ENCODE measurements at regions not wholly inside any gene's neighbourhood (a gene's known extent, or its start where the extent isn't known, plus 50 kb on each side); places are given as distances from the start of the nearest gene placed in this dataset.

DNA sequence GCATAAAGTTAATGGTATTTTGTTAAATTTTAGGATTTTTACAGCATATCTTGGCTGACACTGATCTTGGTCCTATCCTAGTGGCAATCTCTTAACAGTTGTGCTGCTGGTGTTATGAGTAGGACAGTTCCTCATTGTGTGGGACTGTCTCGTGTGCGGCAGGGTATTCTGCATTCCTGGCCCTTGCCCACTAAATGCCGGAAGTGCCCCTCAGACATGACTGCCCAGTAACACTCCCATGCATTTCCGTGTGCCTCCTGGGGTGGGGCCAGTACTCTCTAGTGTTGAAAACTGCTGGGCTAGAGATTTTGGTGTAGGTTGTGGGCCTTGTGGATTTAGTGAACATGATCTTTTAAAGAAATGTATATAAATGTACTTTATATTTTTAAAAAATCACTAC is 227.1 kb upstream of the DMRT1 start:
- Histone ChIP-seq H4K20me1 (ENCODE audit: insufficient read depth) (no peaks in the 10 kb centered on the region), H3K79me2 (ENCODE audit: insufficient read depth, low read depth) (no peaks in the 10 kb centered on the region), H3K27ac (peak overlapping the region; percentile 9; the same call in 1 of the 2 replicates), H3K36me3 (ENCODE audit: insufficient read depth) (no peaks in the 10 kb centered on the region), H3K4me3 (IDR thresholded peaks at IDR 0.05; ENCODE audit: insufficient read depth, low read depth, low read length) (no peak overlapping the region), H3K27me3 (ENCODE audit: insufficient read depth, low read depth) (no peaks in the 10 kb centered on the region), H3K4me2 (peak overlapping the region; percentile 37), H3K4me1 (ENCODE audit: low read depth, poor library complexity, severe bottlenecking) (peaks cover 27% of the 10 kb centered on the region), H2AFZ (ENCODE audit: low read depth) (peak overlapping the region; percentile 33), H3K9ac (no peak overlapping the region)
- no peak for TF ChIP-seq CTCF (conservative IDR thresholded peaks at IDR 0.05; ENCODE audit: low read depth, low read length)

DNA sequence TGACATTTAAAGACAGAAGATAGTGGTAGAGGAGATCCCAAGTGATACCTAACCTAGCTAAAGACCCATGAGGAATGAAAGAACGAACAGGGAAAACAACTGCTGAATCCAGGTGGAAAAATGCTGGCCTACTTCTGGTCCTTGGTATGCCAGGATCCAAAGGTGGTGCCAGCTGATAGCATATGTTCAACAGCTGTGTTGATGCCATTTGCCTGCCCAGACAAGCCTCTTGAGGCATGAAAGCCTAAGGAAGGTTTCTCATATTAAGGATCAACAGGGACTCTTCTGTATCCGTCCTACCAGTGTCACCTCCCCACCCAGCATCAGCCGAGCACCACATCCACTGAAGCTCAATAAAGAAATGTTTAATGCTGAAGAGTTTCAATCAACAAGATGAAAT is 225.7 kb upstream of the DMRT1 start:
- Histone ChIP-seq H3K79me2 (ENCODE audit: insufficient read depth, low read depth) (no peaks in the 10 kb centered on the region), H2AFZ (ENCODE audit: low read depth) (no peak overlapping the region), H3K4me2 (no peak overlapping the region), H4K20me1 (ENCODE audit: insufficient read depth) (no peaks in the 10 kb centered on the region), H3K4me3 (IDR thresholded peaks at IDR 0.05; ENCODE audit: insufficient read depth, low read depth, low read length) (no peak overlapping the region), H3K27me3 (ENCODE audit: insufficient read depth, low read depth) (no peaks in the 10 kb centered on the region), H3K36me3 (ENCODE audit: insufficient read depth) (no peaks in the 10 kb centered on the region), H3K4me1 (ENCODE audit: low read depth, poor library complexity, severe bottlenecking) (peaks cover 32% of the 10 kb centered on the region), H3K27ac (no peak overlapping the region), H3K9ac (no peak overlapping the region)
- no peak for TF ChIP-seq CTCF (conservative IDR thresholded peaks at IDR 0.05; ENCODE audit: low read depth, low read length)

GRCh38 chr9:616694-617093 is 224.8 kb upstream of the DMRT1 start:
- H3K27ac ChIP-seq: no peak overlapping the region
- H3K4me2 ChIP-seq: no peak overlapping the region
- H3K27me3 ChIP-seq (ENCODE audit: insufficient read depth, low read depth): no peaks in the 10 kb centered on the region
- H3K4me1 ChIP-seq (ENCODE audit: low read depth, poor library complexity, severe bottlenecking): peaks cover 40% of the 10 kb centered on the region
- no peak overlapping the region for H2AFZ ChIP-seq (ENCODE audit: low read depth)
- H3K9ac ChIP-seq: no peak overlapping the region
- no peaks in the 10 kb centered on the region for H3K79me2 ChIP-seq (ENCODE audit: insufficient read depth, low read depth)
- H4K20me1 ChIP-seq (ENCODE audit: insufficient read depth): no peaks in the 10 kb centered on the region
- TF ChIP-seq CTCF (conservative IDR thresholded peaks at IDR 0.05; ENCODE audit: low read depth, low read length): no peak
- H3K36me3 ChIP-seq (ENCODE audit: insufficient read depth): no peaks in the 10 kb centered on the region
- H3K4me3 ChIP-seq (IDR thresholded peaks at IDR 0.05; ENCODE audit: insufficient read depth, low read depth, low read length): no peak overlapping the region

DNA sequence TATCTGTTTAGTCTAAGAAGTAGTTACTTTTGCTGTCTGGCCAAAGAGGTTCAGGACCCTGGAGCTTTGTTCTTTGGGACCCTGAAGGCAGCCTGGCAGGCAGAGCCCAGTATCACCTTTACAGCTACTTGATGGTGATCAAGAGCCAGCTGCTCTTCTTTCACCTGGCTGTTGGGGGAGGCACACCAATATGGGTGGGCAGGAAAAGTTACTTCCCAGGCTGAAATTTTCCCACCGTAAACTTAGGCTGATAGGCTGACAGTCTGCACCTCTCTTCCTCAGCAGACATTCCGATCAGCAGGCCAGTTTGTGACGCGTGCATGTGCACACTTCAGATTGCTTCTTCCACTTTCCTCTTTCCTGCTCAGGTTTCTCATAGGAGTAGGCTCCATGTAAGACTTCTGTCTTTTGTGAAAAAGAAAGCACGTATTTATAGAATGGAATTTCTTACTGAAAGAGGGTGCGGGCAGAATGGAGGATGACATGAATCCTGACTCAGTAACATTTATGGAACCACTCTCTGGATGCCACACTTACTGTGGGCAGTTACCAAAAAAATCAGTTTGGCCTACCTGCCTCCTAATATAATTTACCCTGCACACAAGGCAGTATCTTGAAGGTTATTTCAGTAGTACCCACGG is 223.9 kb upstream of the DMRT1 start:
- Histone ChIP-seq H3K9ac (no peak overlapping the region), H3K4me2 (no peak overlapping the region), H3K36me3 (ENCODE audit: insufficient read depth) (no peaks in the 10 kb centered on the region), H3K27ac (no peak overlapping the region), H3K4me3 (IDR thresholded peaks at IDR 0.05; ENCODE audit: insufficient read depth, low read depth, low read length) (no peak overlapping the region), H3K4me1 (ENCODE audit: low read depth, poor library complexity, severe bottlenecking) (peaks cover 37% of the 10 kb centered on the region), H2AFZ (ENCODE audit: low read depth) (no peak overlapping the region), H4K20me1 (ENCODE audit: insufficient read depth) (no peaks in the 10 kb centered on the region), H3K79me2 (ENCODE audit: insufficient read depth, low read depth) (no peaks in the 10 kb centered on the region), H3K27me3 (ENCODE audit: insufficient read depth, low read depth) (no peaks in the 10 kb centered on the region)
- TF ChIP-seq CTCF (conservative IDR thresholded peaks at IDR 0.05; ENCODE audit: low read depth, low read length): no peak

All from KMS-11 (cell line).